H1 (cell line): ENCODE measurements at regions not wholly inside any gene's neighbourhood (a gene's known extent, or its start where the extent isn't known, plus 50 kb on each side); places are given as distances from the start of the nearest gene placed in this dataset.
"Not testable (repeated sequence)": the region's sequence is repeated elsewhere in the genome, so short reads cannot be mapped to it uniquely, and the experiment has no call there.

Experiments used
- CTCF ChIA-PET: fragments of 300-600 bp; sonication (Branson Sonifier 250); formaldehyde crosslinking; loops from one replicate; lab custom pipeline; 2021; ENCODE audit not compliant: partially characterized antibody; lab: Charles Lee
- POLR2A ChIA-PET: fragments of 300-600 bp; sonication (Branson Sonifier 250); formaldehyde crosslinking; loops from one replicate; lab custom pipeline; 2021; ENCODE audit warnings: inconsistent platforms; ENCODE audit not compliant: partially characterized antibody; lab: Charles Lee
- DNase-seq, 2 experiments: peaks; one replicate each; pipeline versions ENCODE4 v3.0.0 to v3.0.0-alpha.2; 2010 to 2022; ENCODE audit warnings: low spot score in 2 of 2, low read depth in 1 of 2, mixed read lengths in 1 of 2
- FAIRE-seq: peaks from 2 replicates; lab custom pipeline; 2011; peaks lifted over from hg19 to GRCh38; lab: Jason Lieb, UNC
- H2AFZ ChIP-seq: 2 replicates; pipeline ENCODE4 v1.8.1; 2012; ENCODE audit warnings: low read length, inconsistent platforms
- H2AK5ac ChIP-seq: 2 replicates; pipeline ENCODE4 v1.6.1; 2013; ENCODE audit warnings: low read depth, low read length
- H2BK120ac ChIP-seq: replicated peaks from 2 replicates; pipeline ENCODE3; 2013; ENCODE audit warnings: low read depth, low read length, inconsistent platforms
- H2BK12ac ChIP-seq: 2 replicates; pipeline ENCODE4 v1.6.1; 2013; ENCODE audit warnings: low read depth, low read length
- H2BK15ac ChIP-seq: 2 replicates; pipeline ENCODE4 v1.6.1; 2013; ENCODE audit warnings: low read length
- H2BK20ac ChIP-seq: 2 replicates; pipeline ENCODE4 v1.6.1; 2013; ENCODE audit warnings: low read length
- H2BK5ac ChIP-seq: 2 replicates; pipeline ENCODE4 v1.6.1; 2013; ENCODE audit warnings: low read depth, low read length
- H3K14ac ChIP-seq: 2 replicates; pipeline ENCODE4 v1.6.1; 2013; ENCODE audit warnings: inconsistent platforms; ENCODE audit not compliant: insufficient read length
- H3K18ac ChIP-seq: 2 replicates; pipeline ENCODE4 v1.6.1; 2013; ENCODE audit warnings: low read length; ENCODE audit errors: extremely low read depth
- H3K23ac ChIP-seq: 2 replicates; pipeline ENCODE4 v1.6.1; 2013; ENCODE audit warnings: inconsistent platforms; ENCODE audit not compliant: insufficient read length
- H3K23me2 ChIP-seq: 2 replicates; pipeline ENCODE4 v1.6.1; 2013; ENCODE audit warnings: low read depth, low read length
- H3K27ac ChIP-seq: 2 replicates; pipeline ENCODE4 v1.6.1; 2011; ENCODE audit warnings: low read depth, low read length, inconsistent platforms
- H3K27me3 ChIP-seq, 4 experiments: replicated peaks in 1 of 4; 1 replicate in 1 of 4; 2 replicates in 3 of 4; pipeline versions ENCODE4 v1.6.1 to v1.8.1; 2011 to 2013; ENCODE audit warnings: low read length in 3 of 4, mild to moderate bottlenecking in 3 of 4, inconsistent platforms in 2 of 4, mixed read lengths in 2 of 4, moderate library complexity in 1 of 4; ENCODE audit not compliant: control insufficient read depth in 3 of 4, insufficient read depth in 3 of 4; ENCODE audit errors: extremely low read depth in 1 of 4
- H3K36me3 ChIP-seq, 4 experiments: 2 replicates each; pipeline versions ENCODE4 v1.6.1 to v1.8.1; 2011 to 2013; ENCODE audit warnings: mild to moderate bottlenecking in 4 of 4, low read length in 3 of 4, moderate library complexity in 2 of 4, control low read depth in 1 of 4, inconsistent platforms in 1 of 4; ENCODE audit not compliant: insufficient read depth in 4 of 4, control insufficient read depth in 2 of 4
- H3K4ac ChIP-seq: replicated peaks from 2 replicates; pipeline ENCODE3; 2013; ENCODE audit warnings: low read length, low read depth, mixed read lengths, inconsistent platforms; ENCODE audit not compliant: insufficient read length
- H3K4me1 ChIP-seq, 4 experiments: replicated peaks in 1 of 4; 1 replicate in 1 of 4; 2 replicates in 3 of 4; pipeline versions ENCODE4 v1.6.1 to v1.8.1; 2011 to 2013; ENCODE audit warnings: low read length in 3 of 4, inconsistent platforms in 2 of 4, mixed read lengths in 1 of 4; ENCODE audit not compliant: insufficient read depth in 4 of 4, control insufficient read depth in 3 of 4
- H3K4me2 ChIP-seq, 2 experiments: 2 replicates each; pipeline versions ENCODE4 v1.6.1 to v1.8.1; 2011 to 2013; ENCODE audit warnings: low read depth in 2 of 2, low read length in 2 of 2, control low read depth in 1 of 2, inconsistent platforms in 1 of 2, mild to moderate bottlenecking in 1 of 2; ENCODE audit not compliant: insufficient read depth in 1 of 2
- H3K4me3 ChIP-seq, 4 experiments: fragments of 200-600, 300-600 bp in 1 of 4; sonication (generic), shearing (Covaris generic), sonication (Bioruptor Twin) in 1 of 4; 2 replicates each; pipeline versions ENCODE4 v1.5.1 to v1.8.1; 2011 to 2016; ENCODE audit warnings: low read length in 4 of 4, low read depth in 3 of 4, control low read depth in 2 of 4, inconsistent platforms in 2 of 4, mild to moderate bottlenecking in 2 of 4, mixed read lengths in 1 of 4, moderate library complexity in 1 of 4; ENCODE audit not compliant: insufficient read depth in 2 of 4; ENCODE audit errors: extremely low read depth in 1 of 4
- H3K56ac ChIP-seq: replicated peaks from 2 replicates; pipeline ENCODE3; 2013; ENCODE audit warnings: low read depth, mild to moderate bottlenecking, mixed read lengths, low read length, inconsistent platforms; ENCODE audit not compliant: insufficient read length
- H3K79me1 ChIP-seq: 2 replicates; pipeline ENCODE4 v1.6.1; 2013; ENCODE audit warnings: low read depth, low read length, control low read depth
- H3K79me2 ChIP-seq, 2 experiments: 2 replicates each; pipeline versions ENCODE4 v1.6.1 to v1.8.1; 2012 to 2013; ENCODE audit warnings: low read length in 2 of 2, mild to moderate bottlenecking in 2 of 2, inconsistent platforms in 1 of 2; ENCODE audit not compliant: insufficient read depth in 2 of 2, control insufficient read depth in 1 of 2
- H3K9ac ChIP-seq, 4 experiments: replicated peaks in 1 of 4; 1 replicate in 1 of 4; 2 replicates in 3 of 4; pipeline versions ENCODE4 v1.6.1 to v1.8.1; 2011 to 2013; ENCODE audit warnings: low read depth in 3 of 4, low read length in 3 of 4, control low read depth in 2 of 4, mild to moderate bottlenecking in 2 of 4, moderate library complexity in 2 of 4, inconsistent platforms in 1 of 4; ENCODE audit errors: extremely low read depth in 1 of 4
- H3K9me3 ChIP-seq, 2 experiments: 2 replicates each; pipeline versions ENCODE4 v1.6.1 to v1.8.1; 2012 to 2013; ENCODE audit warnings: mild to moderate bottlenecking in 2 of 2, moderate library complexity in 2 of 2, control low read depth in 1 of 2, inconsistent platforms in 1 of 2, low read depth in 1 of 2, low read length in 1 of 2, mixed read lengths in 1 of 2; ENCODE audit not compliant: insufficient read depth in 2 of 2
- H4K20me1 ChIP-seq, 2 experiments: replicated peaks in 1 of 2; 2 replicates each; pipeline versions ENCODE3 to v1.8.1; 2011 to 2013; ENCODE audit warnings: inconsistent platforms in 2 of 2, low read length in 2 of 2, mild to moderate bottlenecking in 1 of 2; ENCODE audit not compliant: insufficient read depth in 2 of 2, control insufficient read depth in 1 of 2
- H4K5ac ChIP-seq: 2 replicates; pipeline ENCODE4 v1.6.1; 2013; ENCODE audit warnings: low read length, low read depth, mixed read lengths, inconsistent platforms; ENCODE audit not compliant: insufficient read length
- H4K8ac ChIP-seq: 2 replicates; pipeline ENCODE4 v1.8.0; 2013; ENCODE audit warnings: mild to moderate bottlenecking, moderate library complexity, low read length, inconsistent platforms; ENCODE audit not compliant: insufficient read depth; ENCODE audit errors: extremely low read depth
- H4K91ac ChIP-seq: replicated peaks from 2 replicates; pipeline ENCODE3; 2013; ENCODE audit warnings: low read length, mixed read lengths, inconsistent platforms; ENCODE audit not compliant: insufficient read length
- KDM4A ChIP-seq: IDR thresholded peaks from one replicate; pipeline ENCODE4 v1.7.1; 2012; ENCODE audit warnings: low read depth, mild to moderate bottlenecking, moderate library complexity, low read length, inconsistent platforms; ENCODE audit not compliant: severe bottlenecking
- WGBS, 2 experiments: shearing (Covaris generic) in 1 of 2; methylation state at CpG; one replicate each; pipeline versions ENCODE4 v1.1.6 to v1.1.7; 2013 to 2015; ENCODE audit warnings: low lambda C conversion rate in 2 of 2, mixed read lengths in 2 of 2, inconsistent platforms in 1 of 2, low coverage in 1 of 2, missing lambda C conversion rate in 1 of 2; ENCODE audit not compliant: insufficient replicate concordance in 2 of 2, insufficient coverage in 1 of 2, insufficient read length in 1 of 2; ENCODE audit errors: extremely low coverage in 1 of 2, missing lambda C conversion rate in 1 of 2; 5-methylcytosine and 5-hydroxymethylcytosine counted together

GRCh38 chr13:72552731-72553130 is 174.7 kb downstream of the MZT1 start:
- H3K4me3 ChIP-seq, result no peak overlapping the region
- H2AK5ac ChIP-seq, result no peak overlapping the region
- no peak overlapping the region for H2AFZ ChIP-seq
- no peaks in the 10 kb centered on the region for H3K4me1 ChIP-seq
- TF ChIP-seq KDM4A, result no peak
- POLR2A ChIA-PET, result no interaction called here
- H4K5ac ChIP-seq, result no peak overlapping the region
- DNase-seq (no peak), FAIRE-seq (no peak)
- H4K91ac ChIP-seq, result no peak overlapping the region
- no peaks in the 10 kb centered on the region for H3K23me2 ChIP-seq
- H3K56ac ChIP-seq, result no peak overlapping the region
- no peaks in the 10 kb centered on the region for H3K9me3 ChIP-seq
- no peak overlapping the region for H2BK20ac ChIP-seq
- 88% methylated on average over 3 of the region's 3 CpGs; no CpG with 5 or more reads in 1 of the 2 experiments for whole genome bisulfite sequencing, 2 experiments
- H3K79me1 ChIP-seq, result no peaks in the 10 kb centered on the region
- H3K79me2 ChIP-seq, result no peaks in the 10 kb centered on the region
- H3K4me2 ChIP-seq, result no peak overlapping the region
- H3K9ac ChIP-seq, result no peak overlapping the region
- no peaks in the 10 kb centered on the region for H4K20me1 ChIP-seq
- H3K23ac ChIP-seq, result no peak overlapping the region
- no peak overlapping the region for H3K18ac ChIP-seq
- no peak overlapping the region for H3K14ac ChIP-seq
- no peak overlapping the region for H2BK15ac ChIP-seq
- no peak overlapping the region for H3K4ac ChIP-seq
- H2BK5ac ChIP-seq, result no peak overlapping the region
- H3K27me3 ChIP-seq, result no peaks in the 10 kb centered on the region
- no peak overlapping the region for H2BK12ac ChIP-seq
- no peak overlapping the region for H2BK120ac ChIP-seq
- no peak overlapping the region for H3K27ac ChIP-seq
- H4K8ac ChIP-seq, result no peak overlapping the region
- CTCF ChIA-PET, result interaction anchor here (0.8 to 1.9 kb wide), 4 partner anchors 13 to 40 kb away, joined by 3 to 4 read pairs (median 4); no protein-coding TSS in a partner anchor
- no peaks in the 10 kb centered on the region for H3K36me3 ChIP-seq

- FAIRE-seq, H2BK5ac ChIP-seq, H3K9me3 ChIP-seq, H3K4me1 ChIP-seq, H2BK15ac ChIP-seq, H3K56ac ChIP-seq, H2AFZ ChIP-seq, H4K20me1 ChIP-seq, H3K23me2 ChIP-seq, H3K4ac ChIP-seq, H2AK5ac ChIP-seq, H3K14ac ChIP-seq, H2BK120ac ChIP-seq, H3K18ac ChIP-seq, H3K23ac ChIP-seq, H3K27me3 ChIP-seq, H3K79me1 ChIP-seq, H2BK12ac ChIP-seq, POLR2A ChIA-PET, H4K8ac ChIP-seq, H3K4me2 ChIP-seq, H3K79me2 ChIP-seq, H4K5ac ChIP-seq, H3K4me3 ChIP-seq, H3K27ac ChIP-seq, H4K91ac ChIP-seq, H3K9ac ChIP-seq, H3K36me3 ChIP-seq, H2BK20ac ChIP-seq, DNase-seq: not testable (repeated sequence)
- CTCF ChIA-PET, result interaction anchor here (1.0 to 2.0 kb wide), 3 partner anchors 9 to 97 kb away, joined by 3 to 7 read pairs (median 4); no protein-coding TSS in a partner anchor
- WGBS, 2 experiments, result 89% methylated on average over 1 of the region's 1 CpG; no CpG with 5 or more reads in 1 of the 2 experiments
Observed at GRCh38 chr13:72545895-72546294, 181.5 kb downstream of the MZT1 start.
